ENCODE measurements at regions not wholly inside any gene's neighbourhood (a gene's known extent, or its start where the extent isn't known, plus 50 kb on each side); places are given as distances from the start of the nearest gene placed in this dataset.
"Not testable (repeated sequence)": the region's sequence is repeated elsewhere in the genome, so short reads cannot be mapped to it uniquely, and the experiment has no call there.

GRCh38 chr4:127018381-127018780, 614.4 kb upstream of the INTU start:
- TF ChIP-seq CTCF (IDR thresholded peaks at IDR 0.05; ENCODE audit: low read depth, low read length) = no peak
- Histone ChIP-seq H3K4me3 (ENCODE audit: low read depth, low read length) (no peak overlapping the region), H3K36me3 (no peaks in the 10 kb centered on the region), H3K27me3 (no peaks in the 10 kb centered on the region), H3K4me1 (no peaks in the 10 kb centered on the region), H3K9me3 (no peaks in the 10 kb centered on the region)
- DNase-seq = no peak

GRCh38 chr4:127020831-127021230, 611.9 kb upstream of the INTU start:
- not testable (repeated sequence) for DNase-seq; H3K27me3 ChIP-seq; H3K4me3 ChIP-seq (ENCODE audit: low read depth, low read length); H3K9me3 ChIP-seq; H3K4me1 ChIP-seq; H3K36me3 ChIP-seq

GRCh38 chr4:127036296-127036695, 596.5 kb upstream of the INTU start:
- no peak overlapping the region for H3K4me3 ChIP-seq (ENCODE audit: low read depth, low read length)
- no peak for TF ChIP-seq CTCF (IDR thresholded peaks at IDR 0.05; ENCODE audit: low read depth, low read length)
- H3K27me3 ChIP-seq = no peaks in the 10 kb centered on the region
- H3K36me3 ChIP-seq = no peaks in the 10 kb centered on the region
- no peaks in the 10 kb centered on the region for H3K4me1 ChIP-seq
- H3K9me3 ChIP-seq = no peaks in the 10 kb centered on the region; the same call in 1 of the 2 replicates
- no peak for DNase-seq

- Histone ChIP-seq H3K9me3 (no peaks in the 10 kb centered on the region), H3K36me3 (no peaks in the 10 kb centered on the region), H3K27me3 (no peaks in the 10 kb centered on the region), H3K4me3 (ENCODE audit: low read depth, low read length) (no peak overlapping the region), H3K4me1 (no peaks in the 10 kb centered on the region; the same call in 1 of the 2 replicates)
- no peak for DNase-seq
- TF ChIP-seq CTCF (IDR thresholded peaks at IDR 0.05; ENCODE audit: low read depth, low read length) = no peak
Observed at GRCh38 chr4:127045861-127046260, 586.9 kb upstream of the INTU start.

GRCh38 chr4:127047930-127048329, 584.8 kb upstream of the INTU start:
- Histone ChIP-seq H3K4me3 (ENCODE audit: low read depth, low read length) (no peak overlapping the region), H3K36me3 (no peaks in the 10 kb centered on the region), H3K27me3 (no peaks in the 10 kb centered on the region), H3K4me1 (no peaks in the 10 kb centered on the region; the same call in 1 of the 2 replicates), H3K9me3 (no peaks in the 10 kb centered on the region)
- DNase-seq = no peak
- TF ChIP-seq CTCF (IDR thresholded peaks at IDR 0.05; ENCODE audit: low read depth, low read length) = no peak

GRCh38 chr4:127048376-127049044, 584.2 kb upstream of the INTU start:
- Histone ChIP-seq H3K27me3 (no peaks in the 10 kb centered on the region), H3K36me3 (no peaks in the 10 kb centered on the region), H3K4me3 (ENCODE audit: low read depth, low read length) (no peak overlapping the region), H3K9me3 (no peaks in the 10 kb centered on the region), H3K4me1 (no peaks in the 10 kb centered on the region; the same call in 1 of the 2 replicates)
- no peak for DNase-seq
- no peak for TF ChIP-seq CTCF (IDR thresholded peaks at IDR 0.05; ENCODE audit: low read depth, low read length)

All from BE2C (cell line).